SU-DHL-6 (cell line): ENCODE measurements at regions not wholly inside any gene's neighbourhood (a gene's known extent, or its start where the extent isn't known, plus 50 kb on each side); places are given as distances from the start of the nearest gene placed in this dataset.

Experiments
- H2AFZ ChIP-seq: fragments of 200-600 bp; sonication (generic); 2 replicates; pipeline ENCODE4 v1.6.1; 2014; ENCODE audit warnings: low read depth, mild to moderate bottlenecking, moderate library complexity, mixed read lengths, antibody characterized with exemption, low read length; ENCODE audit not compliant: severe bottlenecking
- H3F3A ChIP-seq: fragments of 200-600 bp; shearing (Covaris generic); 2 replicates; pipeline ENCODE4 v1.6.0; 2016; ENCODE audit warnings: antibody characterized with exemption, mild to moderate bottlenecking; ENCODE audit not compliant: insufficient read depth
- H3K27ac ChIP-seq: fragments of 200-600 bp; sonication (generic); 2 replicates; pipeline ENCODE4 v1.5.1; 2016; ENCODE audit warnings: low read depth, mild to moderate bottlenecking, low read length, moderate library complexity, mixed read lengths
- H3K27me3 ChIP-seq: fragments of 200-600 bp; sonication (generic), shearing (Covaris generic); 2 replicates; pipeline ENCODE4 v1.6.0; 2014; ENCODE audit warnings: mild to moderate bottlenecking, low read length
- H3K36me3 ChIP-seq: fragments of 200-600 bp; sonication (generic); 2 replicates; pipeline ENCODE4 v1.6.1; 2014; ENCODE audit warnings: mild to moderate bottlenecking, low read length, mixed read lengths
- H3K4me2 ChIP-seq: fragments of 300-600, 200-600 bp; shearing (Covaris generic), sonication (generic); 2 replicates; pipeline ENCODE4 v1.6.0; 2014; ENCODE audit warnings: low read length, low read depth, mild to moderate bottlenecking; ENCODE audit not compliant: poor library complexity, severe bottlenecking
- H3K4me3 ChIP-seq: fragments of 200-600 bp; sonication (generic); 2 replicates; pipeline ENCODE4 v1.5.1; 2014; ENCODE audit warnings: antibody characterized with exemption, low read length, mild to moderate bottlenecking, mixed read lengths; ENCODE audit not compliant: insufficient read depth, poor library complexity, severe bottlenecking
- H3K79me2 ChIP-seq: fragments of 200-600 bp; sonication (generic); 2 replicates; pipeline ENCODE4 v1.6.1; 2014; ENCODE audit warnings: mild to moderate bottlenecking, low read length, moderate library complexity; ENCODE audit not compliant: insufficient read depth
- H3K9ac ChIP-seq: fragments of 200-600 bp; sonication (generic); 2 replicates; pipeline ENCODE4 v1.7.0; 2014; ENCODE audit warnings: mild to moderate bottlenecking, low read length
- H3K9me2 ChIP-seq: fragments of 200-600 bp; sonication (generic); replicated peaks from 2 replicates; pipeline ENCODE4 v1.6.1; 2014; ENCODE audit warnings: low read length; ENCODE audit not compliant: insufficient read depth
- H3K9me3 ChIP-seq: fragments of 200-600 bp; sonication (generic); 2 replicates; pipeline ENCODE4 v1.6.1; 2014; ENCODE audit warnings: low read length, mixed read lengths; ENCODE audit not compliant: insufficient read depth
- H4K20me1 ChIP-seq: fragments of 200-600 bp; sonication (generic); 2 replicates; pipeline ENCODE4 v1.6.1; 2014; ENCODE audit warnings: low read depth, mild to moderate bottlenecking, antibody characterized with exemption, low read length, moderate library complexity, mixed read lengths
- CTCF ChIP-seq: fragments of 200-600 bp; sonication (generic); IDR thresholded peaks from one replicate; pipeline ENCODE4 v1.5.1; 2017; ENCODE audit warnings: antibody characterized with exemption, mild to moderate bottlenecking, low read length, moderate library complexity; ENCODE audit not compliant: insufficient read depth, poor library complexity, severe bottlenecking
- EZH2phosphoT487 ChIP-seq: fragments of 200-600 bp; sonication (generic), shearing (Covaris generic); conservative IDR thresholded peaks from 2 replicates; pipeline ENCODE4 v1.6.1; 2018; ENCODE audit warnings: mild to moderate bottlenecking, antibody characterized with exemption, low read length, moderate library complexity, mixed read lengths

GRCh38 chr14:98999901-99000300 lies 272.1 kb downstream of the BCL11B start:
- H3K27me3 ChIP-seq: no peaks in the 10 kb centered on the region
- TF ChIP-seq EZH2phosphoT487 (no peak), CTCF (no peak)
- H3K9ac ChIP-seq: no peak overlapping the region
- no peak overlapping the region for H3K27ac ChIP-seq
- H2AFZ ChIP-seq: no peak overlapping the region
- no peaks in the 10 kb centered on the region for H3K79me2 ChIP-seq
- no peaks in the 10 kb centered on the region for H3K9me2 ChIP-seq
- no peaks in the 10 kb centered on the region for H3F3A ChIP-seq
- H3K36me3 ChIP-seq: no peaks in the 10 kb centered on the region
- H3K9me3 ChIP-seq: no peaks in the 10 kb centered on the region
- no peaks in the 10 kb centered on the region for H4K20me1 ChIP-seq
- H3K4me2 ChIP-seq: no peak overlapping the region
- no peak overlapping the region for H3K4me3 ChIP-seq

DNA sequence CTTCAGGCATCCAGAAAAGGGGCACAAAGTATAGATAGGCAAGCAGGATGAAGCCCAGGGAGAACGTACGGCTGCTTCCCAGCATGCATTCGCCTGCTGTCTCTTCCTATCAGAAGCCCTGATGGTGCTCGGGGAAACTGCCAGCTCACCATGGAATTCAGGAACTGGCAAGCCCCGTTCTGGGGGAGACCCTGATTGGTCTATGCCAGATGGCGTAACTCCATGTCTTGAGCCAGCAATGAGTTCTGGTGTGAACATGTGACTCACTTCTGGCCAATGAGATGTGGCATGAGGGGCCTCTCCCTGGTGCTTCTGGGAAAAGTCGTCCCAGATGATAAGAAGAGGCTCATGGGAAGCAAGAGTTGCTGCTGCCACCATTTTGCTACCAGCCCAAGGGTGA lies 270.8 kb downstream of the BCL11B start:
- no peaks in the 10 kb centered on the region for H3K9me3 ChIP-seq
- H3K27me3 ChIP-seq: no peaks in the 10 kb centered on the region
- H3F3A ChIP-seq: no peaks in the 10 kb centered on the region
- H2AFZ ChIP-seq: no peak overlapping the region
- TF ChIP-seq CTCF (no peak), EZH2phosphoT487 (no peak)
- no peak overlapping the region for H3K27ac ChIP-seq
- no peak overlapping the region for H3K9ac ChIP-seq
- H3K36me3 ChIP-seq: no peaks in the 10 kb centered on the region
- H3K79me2 ChIP-seq: no peaks in the 10 kb centered on the region
- no peak overlapping the region for H3K4me2 ChIP-seq
- no peak overlapping the region for H3K4me3 ChIP-seq
- no peaks in the 10 kb centered on the region for H3K9me2 ChIP-seq
- H4K20me1 ChIP-seq: no peaks in the 10 kb centered on the region

- TF ChIP-seq CTCF (no peak), EZH2phosphoT487 (no peak)
- Histone ChIP-seq H3K9ac (no peak overlapping the region), H3F3A (no peaks in the 10 kb centered on the region), H3K27ac (no peak overlapping the region), H3K4me2 (no peak overlapping the region), H3K79me2 (no peaks in the 10 kb centered on the region), H3K36me3 (no peaks in the 10 kb centered on the region), H3K4me3 (no peak overlapping the region), H3K9me3 (no peaks in the 10 kb centered on the region), H3K9me2 (no peaks in the 10 kb centered on the region), H2AFZ (no peak overlapping the region), H3K27me3 (no peaks in the 10 kb centered on the region), H4K20me1 (no peaks in the 10 kb centered on the region)
Observed at GRCh38 chr14:99003646-99004045, 268.4 kb downstream of the BCL11B start.

- no peak overlapping the region for H3K9ac ChIP-seq
- no peak overlapping the region for H3K27ac ChIP-seq
- no peaks in the 10 kb centered on the region for H3K9me2 ChIP-seq
- TF ChIP-seq EZH2phosphoT487 (no peak), CTCF (no peak)
- no peaks in the 10 kb centered on the region for H3K27me3 ChIP-seq
- H3K79me2 ChIP-seq: no peaks in the 10 kb centered on the region
- no peak overlapping the region for H2AFZ ChIP-seq
- no peaks in the 10 kb centered on the region for H3K36me3 ChIP-seq
- no peaks in the 10 kb centered on the region for H4K20me1 ChIP-seq
- H3K4me2 ChIP-seq: no peak overlapping the region
- no peaks in the 10 kb centered on the region for H3F3A ChIP-seq
- H3K9me3 ChIP-seq: no peaks in the 10 kb centered on the region
- no peak overlapping the region for H3K4me3 ChIP-seq
Observed at GRCh38 chr14:99004112-99004511, 267.9 kb downstream of the BCL11B start.
